HG03025 (cell line): ENCODE measurements at regions not wholly inside any gene's neighbourhood (a gene's known extent, or its start where the extent isn't known, plus 50 kb on each side); places are given as distances from the start of the nearest gene placed in this dataset.
"Not testable (repeated sequence)": the region's sequence is repeated elsewhere in the genome, so short reads cannot be mapped to it uniquely, and the experiment has no call there.

Experiments
- ATAC-seq: cut with Tn5 transposase; IDR thresholded peaks from one replicate; pipeline ENCODE4 v1.9.1; 2021; ENCODE audit warnings: mild to moderate bottlenecking, moderate library complexity; ENCODE audit not compliant: unreplicated experiment, low FRiP score

DNA sequence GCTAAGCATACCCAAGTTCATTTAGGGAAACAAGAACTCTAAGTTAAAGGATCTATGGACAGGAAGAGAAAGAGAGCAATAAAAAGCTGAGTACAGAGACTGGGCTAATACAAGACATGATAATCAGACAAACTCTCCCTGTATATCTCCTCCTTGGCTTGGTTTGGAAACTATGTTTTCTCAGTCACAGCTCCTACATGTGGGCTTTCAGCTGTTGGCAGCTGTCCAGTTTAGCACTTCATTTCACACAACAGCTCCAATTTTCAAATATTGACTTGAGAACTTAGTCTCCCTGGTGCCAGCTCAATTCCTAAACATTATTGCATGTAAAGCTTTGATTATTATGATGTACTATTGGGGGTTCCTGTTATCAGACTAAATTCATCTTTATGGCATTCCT, 222.8 kb upstream of the OBI1 start:
- no peak for ATAC-seq

DNA sequence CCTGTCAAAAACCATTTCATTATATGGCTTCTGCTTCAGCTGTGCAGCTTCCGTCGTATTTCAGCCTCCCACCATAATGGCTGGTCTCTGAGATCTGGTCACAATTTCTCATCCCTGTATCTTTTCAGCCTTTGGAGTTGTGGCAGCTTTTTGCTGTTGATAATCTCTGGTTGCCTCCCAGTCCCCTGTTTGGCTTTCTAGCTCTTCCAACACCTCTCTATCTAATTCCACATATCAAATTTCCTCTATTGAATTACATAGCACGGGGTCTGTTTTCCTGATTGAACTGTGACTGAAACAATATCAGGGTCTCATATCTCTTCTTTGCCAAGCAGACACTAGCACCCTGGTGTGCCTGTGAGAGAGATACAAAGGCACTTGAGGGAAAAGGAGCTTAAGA, 222.1 kb upstream of the OBI1 start:
- no peak for ATAC-seq

DNA sequence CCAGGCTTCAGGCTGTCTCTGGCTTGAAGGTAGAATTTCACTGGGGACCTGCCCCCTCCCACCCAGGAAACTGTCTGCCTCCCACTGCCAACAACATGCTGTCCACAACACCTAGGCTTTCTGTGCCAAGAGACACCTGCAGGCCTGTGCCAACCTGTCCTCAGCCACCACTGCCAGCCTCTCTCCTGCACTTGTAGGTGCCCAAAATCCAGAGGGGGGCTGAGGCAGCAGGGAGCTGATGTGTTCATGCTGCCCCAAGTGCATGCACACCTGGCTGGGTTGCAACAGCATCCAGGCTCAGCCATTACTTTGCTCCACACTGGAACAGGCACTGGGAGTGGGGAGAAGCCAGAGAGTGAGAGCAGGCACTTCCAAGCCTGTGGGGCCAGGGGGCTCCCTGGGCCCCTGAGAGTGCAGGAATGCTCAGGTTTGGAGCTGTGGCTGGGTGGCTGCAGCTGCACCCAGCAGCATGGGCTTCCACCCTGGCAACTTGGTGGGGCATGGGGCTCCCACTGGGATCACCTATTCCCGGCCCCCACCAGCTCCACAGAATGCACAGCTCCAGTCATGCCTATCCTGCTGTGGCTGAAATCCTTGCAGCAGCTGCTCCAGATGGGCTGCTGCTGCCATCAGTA, 218.1 kb upstream of the OBI1 start:
- no peak for ATAC-seq

DNA sequence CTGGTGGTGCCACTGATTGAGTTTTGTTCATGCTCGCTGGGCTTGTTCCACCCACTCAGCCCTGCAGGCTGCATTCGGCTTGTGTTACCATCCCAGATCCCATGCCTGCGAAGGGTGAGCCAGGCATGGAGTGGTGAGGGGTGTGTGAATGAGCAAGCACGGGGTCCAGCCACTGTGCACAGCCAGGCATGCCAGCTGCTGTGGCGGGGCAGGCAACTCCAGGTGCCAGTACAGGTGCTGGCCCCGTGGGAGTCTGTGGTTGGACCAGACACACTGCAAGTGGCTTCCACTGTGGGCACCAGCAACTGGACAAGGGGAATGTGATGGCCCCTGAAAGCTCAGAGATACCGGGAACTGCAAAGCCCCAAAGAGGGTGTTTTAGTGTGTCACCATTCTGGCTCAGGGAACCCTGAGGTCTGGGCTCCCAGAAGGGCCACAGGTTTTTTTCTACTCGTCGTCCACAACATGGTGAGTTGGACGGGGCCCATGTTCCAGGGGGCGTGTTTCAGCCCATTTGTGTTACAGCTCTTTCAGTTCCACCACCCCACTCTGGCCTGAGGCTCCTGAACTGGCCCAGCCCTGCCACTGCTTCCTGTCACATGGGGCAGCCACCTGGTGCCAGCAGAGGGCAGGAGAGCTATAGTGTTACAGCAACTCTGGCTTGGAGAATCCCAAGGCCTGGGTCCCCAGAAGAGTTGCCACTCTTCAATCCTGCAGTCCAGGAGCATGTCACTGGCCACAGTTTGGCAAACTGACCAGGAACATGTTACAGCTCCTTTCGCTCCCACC, 217.0 kb upstream of the OBI1 start:
- no peak for ATAC-seq

DNA sequence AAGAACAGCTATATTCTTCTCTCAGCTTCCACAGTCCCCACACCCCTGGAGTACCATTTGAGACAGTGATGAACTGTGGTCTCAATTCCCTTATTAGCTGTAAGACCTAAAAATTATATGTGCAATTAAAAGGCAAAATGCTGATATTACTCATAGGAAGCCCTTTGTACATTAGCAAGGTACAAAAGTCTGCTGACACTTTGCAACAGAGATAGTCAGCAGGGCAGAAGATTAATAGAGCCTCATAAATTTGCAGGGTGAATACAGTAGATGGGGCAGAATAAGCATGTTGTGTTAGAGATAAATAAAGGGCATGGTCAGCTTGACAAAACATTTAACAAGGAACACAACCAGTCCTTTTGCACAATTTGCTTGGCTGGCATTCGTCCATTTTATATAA, 210.0 kb upstream of the OBI1 start:
- no peak for ATAC-seq

DNA sequence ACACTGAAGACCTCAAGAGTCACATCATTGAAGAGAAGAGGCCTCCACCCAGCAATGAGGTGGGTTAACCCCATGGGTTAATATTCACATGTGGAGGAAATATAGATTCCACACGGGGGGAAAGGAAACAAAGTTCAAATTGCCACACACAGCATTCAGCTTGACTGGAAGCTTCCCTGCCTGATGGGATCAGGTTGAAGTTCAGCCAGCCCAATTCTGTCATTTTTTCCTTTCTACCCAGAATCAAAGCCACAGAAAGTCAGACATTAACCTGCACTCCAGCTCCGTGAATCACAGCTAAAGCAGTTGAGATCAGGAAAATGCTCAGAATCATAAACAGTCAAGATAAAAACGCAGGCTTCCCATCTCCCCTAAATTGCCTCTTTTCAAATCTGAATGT, 208.7 kb upstream of the OBI1 start:
- ATAC-seq: no peak

DNA sequence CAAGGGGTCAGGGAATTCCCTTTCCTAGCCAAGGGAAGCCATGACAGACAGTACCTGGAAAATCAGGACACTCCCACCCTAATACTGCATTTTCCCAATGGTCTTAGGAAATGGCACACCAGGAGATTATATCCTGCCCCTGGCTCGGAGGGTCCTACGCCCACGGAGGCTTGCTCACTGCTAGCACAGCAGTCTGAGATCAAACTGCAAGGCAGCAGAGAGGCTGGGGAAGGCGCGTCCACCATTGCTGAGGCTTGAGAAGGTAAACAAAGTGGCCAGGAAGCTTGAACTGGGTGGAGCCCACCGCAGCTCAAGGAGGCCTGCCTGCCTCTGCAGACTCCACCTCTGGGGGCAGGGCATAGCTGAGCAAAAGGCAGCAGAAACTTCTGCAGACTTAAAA, 207.1 kb upstream of the OBI1 start:
- not testable (repeated sequence) for ATAC-seq

DNA sequence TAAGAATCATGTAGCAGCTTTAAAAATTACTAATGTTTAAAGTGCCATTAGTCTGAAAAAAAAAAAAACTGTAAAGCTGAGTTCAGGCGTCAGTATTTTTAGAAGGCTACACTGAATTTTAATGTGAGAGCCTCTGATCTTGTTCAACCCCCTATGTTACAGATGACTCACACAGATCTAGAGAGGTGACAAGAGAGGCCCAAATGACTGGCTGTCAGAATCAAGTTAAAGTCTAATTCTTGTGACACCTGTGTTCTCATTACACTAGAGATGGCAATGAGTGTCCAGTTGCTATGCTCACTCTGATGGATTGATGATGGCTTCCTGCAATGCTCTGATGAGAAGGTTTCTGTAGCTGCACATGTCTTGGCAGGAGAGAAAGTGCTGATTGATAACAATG, 203.5 kb upstream of the OBI1 start:
- ATAC-seq: no peak

DNA sequence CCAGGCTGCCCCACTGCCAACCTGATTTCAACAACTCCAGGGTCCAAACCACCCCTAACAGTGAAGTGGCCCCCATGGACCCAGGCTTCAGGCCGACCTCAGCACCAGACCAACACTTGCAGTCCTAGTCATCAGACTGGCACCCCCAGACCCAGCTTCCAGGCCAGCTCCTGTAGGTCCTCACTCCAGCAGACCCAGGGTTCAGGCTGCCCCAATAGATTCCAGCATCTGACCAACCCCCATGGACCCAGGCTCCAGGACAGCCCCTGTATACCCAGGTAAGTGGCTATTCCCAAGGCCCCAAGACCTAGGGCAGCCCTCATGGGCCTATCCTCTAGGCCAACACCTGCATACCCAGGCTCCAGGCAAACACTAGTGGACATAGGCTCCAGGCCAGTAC, 193.8 kb upstream of the OBI1 start:
- no peak for ATAC-seq

DNA sequence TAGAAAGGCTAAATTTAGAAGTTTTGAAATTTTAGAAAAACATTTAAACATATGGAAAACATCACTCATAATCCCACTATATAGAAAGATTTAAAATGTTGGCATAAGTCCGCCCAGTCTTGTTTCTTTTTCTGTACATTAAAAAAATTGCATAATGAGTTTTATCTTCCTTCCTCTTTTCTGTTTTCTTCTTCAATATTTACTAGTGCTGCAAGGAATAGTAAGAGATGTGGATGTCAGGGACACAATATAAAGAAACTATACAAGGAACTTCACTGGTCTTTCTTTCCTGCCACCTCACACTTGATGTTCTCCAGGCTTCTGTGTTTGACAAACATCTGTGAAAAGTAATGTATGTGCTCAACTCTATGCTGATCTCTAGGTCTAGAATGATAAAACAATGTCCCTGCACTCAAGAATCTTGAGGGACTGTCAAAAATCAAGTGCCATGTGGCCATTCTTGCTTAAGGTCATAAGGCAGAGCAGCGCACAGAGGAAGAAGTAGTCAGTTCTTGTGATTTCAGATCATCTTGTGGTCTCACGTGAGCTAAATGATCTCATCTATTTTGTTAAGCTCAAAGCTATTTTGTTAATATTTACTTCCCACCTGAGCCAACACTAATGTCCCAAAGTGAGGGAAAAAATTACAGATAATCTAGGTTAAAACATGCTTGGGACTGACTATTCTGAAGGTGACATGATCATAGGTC, 186.9 kb upstream of the OBI1 start:
- no peak for ATAC-seq

DNA sequence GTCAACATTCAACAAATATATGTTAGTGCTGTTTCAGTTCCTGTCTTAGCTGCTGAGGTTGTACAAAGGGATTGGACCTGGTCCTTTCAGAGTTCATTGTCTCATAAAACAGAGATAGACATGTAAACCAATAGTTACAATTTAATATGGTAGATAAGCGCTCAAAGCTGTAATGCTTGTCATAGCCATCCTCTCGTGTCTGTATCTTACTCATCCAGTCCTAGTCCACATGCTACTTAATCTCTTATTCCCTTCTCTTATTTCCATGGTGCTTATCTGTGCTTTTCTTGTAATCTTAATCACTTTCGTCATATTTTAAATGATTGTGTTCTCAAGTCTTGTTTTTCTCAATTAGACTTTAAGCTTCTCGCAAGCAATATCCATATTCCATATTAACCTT, 185.2 kb upstream of the OBI1 start:
- no peak for ATAC-seq

DNA sequence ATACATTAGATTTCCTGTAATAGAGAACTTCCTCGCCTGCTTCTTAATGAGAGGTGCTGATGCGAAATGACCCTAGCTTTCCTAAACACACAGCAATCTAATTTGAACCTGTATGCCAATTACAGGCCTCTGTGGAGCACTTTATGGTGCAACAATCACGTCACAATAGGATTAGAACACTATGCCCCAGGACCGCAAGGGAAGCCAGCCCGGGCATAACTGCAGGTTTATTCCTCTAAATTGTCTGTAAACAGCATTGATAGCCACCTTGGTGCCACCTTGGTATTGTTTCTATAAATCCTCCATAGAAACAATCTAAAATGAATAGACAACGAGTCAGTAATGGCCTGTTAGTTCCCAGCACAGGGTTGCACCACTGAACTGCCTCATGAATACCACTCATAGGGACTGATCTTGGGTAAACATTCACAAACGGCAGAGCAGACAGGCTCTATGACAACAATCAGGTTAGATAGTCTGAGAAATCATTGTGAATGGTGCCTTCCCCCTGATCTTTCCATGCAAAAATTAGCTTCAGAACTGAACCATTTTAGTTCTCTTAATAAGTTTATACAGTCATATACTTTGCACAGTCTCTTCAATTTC, 182.5 kb upstream of the OBI1 start:
- ATAC-seq: no peak

DNA sequence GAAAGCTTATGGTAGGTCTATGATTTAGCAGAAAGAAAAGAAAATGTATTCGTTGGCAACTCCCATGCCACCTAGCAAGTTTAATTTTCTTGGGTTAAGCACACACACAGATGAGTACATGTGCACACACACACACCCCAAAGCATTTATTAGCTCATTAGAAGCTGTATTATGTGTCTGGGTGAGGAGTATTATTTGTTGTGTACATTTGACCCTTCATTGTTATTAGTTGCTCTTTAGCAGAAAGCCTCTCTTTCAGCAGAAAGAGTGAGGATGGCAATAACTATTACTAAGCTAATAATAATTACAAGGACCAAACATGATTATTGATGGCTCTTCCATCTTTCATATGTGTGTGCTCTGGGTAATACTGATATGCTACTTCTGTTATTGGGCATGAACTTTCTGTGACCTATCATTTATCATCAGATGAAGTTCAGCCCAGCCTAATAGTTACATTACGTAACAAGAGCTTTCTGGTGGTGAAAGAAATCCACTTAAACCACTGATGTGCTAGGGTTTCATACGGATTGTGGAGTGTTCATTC, 177.4 kb upstream of the OBI1 start:
- ATAC-seq: no peak

DNA sequence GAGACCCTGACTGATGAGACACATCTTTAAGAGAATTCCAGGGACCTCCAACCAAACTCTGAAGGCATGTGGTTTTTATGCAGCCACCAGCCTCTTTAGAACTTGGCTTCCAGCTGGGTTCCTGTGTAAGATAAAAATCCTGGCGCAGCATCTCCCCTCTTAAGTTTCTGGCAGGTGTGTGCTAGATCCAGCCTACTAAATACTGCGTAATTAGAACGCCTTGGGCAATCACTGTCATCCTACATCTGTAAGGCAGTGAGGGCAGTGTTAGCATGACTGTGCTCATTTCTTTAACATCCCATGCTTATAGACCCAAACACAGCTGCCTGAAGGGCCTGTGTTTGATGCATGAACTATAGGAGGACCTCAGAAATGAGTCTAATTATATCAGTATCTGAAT, 173.5 kb upstream of the OBI1 start:
- ATAC-seq: no peak

DNA sequence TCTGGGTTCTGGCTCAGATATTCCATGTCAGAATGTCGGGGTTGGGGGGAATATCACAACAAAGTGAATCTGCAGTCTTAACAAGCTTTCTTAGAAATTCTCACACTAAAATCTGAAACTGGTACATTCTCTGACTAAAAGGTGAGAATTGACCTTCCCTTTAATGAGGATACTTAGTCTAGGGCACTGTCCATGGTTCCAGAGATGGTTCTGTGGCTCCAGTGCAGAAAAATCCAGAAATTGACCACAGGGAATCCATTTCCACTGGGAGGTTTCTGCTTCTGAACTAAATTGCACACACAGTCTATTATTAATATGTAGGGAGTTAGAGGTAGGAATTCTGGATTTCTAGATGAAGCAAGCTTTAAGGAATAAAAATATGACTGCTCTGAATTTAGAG, 171.6 kb upstream of the OBI1 start:
- no peak for ATAC-seq

DNA sequence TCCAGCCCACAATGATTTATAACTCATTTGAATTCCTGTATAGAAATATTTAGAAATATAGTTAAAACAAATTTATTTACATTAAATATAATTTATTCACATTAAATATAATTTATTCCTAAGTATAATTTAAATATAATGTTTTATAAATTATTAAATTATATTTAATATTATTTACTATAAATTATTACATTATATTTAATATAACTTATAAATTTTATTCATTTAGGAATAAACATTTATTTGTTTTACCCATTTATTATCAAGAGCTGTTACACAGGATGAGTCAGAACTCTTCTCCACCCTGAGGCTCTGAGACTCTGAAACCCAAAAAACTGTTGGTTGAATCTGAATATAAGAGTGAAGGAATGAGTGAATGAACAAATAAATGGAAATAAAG, 170.9 kb upstream of the OBI1 start:
- no peak for ATAC-seq

DNA sequence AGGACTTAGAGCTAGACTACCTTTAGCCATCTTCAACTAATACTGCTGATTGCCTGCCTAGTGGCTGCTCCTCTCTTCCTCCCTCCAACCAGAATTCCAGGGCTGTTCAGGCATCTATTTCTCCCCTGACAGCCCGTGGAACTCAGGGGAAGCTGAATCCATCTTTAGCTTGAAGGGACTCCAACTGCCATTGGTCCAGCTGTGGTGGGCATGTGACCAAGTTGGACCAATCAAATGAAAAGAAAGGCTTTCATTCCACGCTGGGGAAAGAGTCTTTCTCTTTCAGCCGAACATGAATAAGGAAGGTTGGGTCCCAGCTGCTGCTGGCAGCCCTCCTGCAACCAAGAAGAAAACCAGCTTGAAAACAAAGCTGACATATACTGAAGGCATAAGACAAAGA, 168.5 kb upstream of the OBI1 start:
- no peak for ATAC-seq

DNA sequence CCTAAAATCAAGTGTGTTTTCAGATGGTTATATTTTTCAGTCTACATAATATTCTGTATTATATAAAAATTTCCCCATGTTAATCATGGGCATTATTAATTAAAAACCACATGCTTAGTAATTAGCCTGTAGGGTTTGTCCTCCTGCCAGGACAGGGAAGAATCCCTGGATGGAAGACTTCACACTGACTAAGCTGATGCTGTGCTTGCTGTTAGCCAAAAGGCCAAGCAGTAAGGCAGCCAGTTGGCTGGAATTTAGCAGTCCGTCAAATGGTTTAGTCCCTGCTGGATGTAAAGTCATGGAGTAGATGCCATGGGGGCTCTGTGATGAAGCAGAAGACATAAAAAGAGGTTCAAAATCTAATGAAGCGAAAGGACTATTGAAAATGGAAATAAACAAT, 168.0 kb upstream of the OBI1 start:
- ATAC-seq: no peak

DNA sequence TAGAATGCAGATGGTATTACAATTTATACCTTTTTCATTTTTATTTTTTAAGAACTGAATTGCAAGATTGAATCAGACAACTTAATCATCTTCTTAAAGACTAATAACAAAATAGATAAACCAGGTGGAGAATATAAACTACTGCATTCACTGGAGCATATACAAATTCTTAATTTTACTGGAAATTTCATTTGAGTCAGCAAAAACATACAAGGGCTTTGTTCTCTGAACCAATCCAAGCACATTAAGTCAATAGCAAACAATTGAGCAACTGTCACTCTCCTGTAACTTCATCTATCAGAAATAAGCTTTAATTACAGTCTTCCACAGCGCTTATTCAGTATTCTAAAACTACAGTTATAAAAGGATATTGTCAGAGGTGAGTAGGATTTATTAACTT, 167.4 kb upstream of the OBI1 start:
- ATAC-seq: no peak

DNA sequence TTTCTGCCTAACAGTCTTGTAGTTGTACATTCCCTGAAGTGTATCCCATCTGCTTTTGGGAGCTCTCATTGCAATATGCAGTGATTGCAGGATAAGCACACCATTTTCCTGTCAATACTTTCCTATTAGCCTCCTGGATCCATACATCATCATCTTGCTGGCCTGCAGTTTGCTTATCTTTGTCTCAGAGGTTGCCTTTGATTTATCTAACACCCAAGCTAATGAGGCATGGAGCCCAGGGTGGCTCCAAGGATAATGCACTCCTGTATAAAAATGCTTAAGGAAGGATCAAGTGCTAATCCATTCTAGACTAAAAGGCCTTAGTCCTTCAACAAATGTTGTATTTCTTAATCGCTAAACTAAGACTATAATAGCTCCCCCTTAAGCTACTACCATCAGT, 161.6 kb upstream of the OBI1 start:
- ATAC-seq: no peak

DNA sequence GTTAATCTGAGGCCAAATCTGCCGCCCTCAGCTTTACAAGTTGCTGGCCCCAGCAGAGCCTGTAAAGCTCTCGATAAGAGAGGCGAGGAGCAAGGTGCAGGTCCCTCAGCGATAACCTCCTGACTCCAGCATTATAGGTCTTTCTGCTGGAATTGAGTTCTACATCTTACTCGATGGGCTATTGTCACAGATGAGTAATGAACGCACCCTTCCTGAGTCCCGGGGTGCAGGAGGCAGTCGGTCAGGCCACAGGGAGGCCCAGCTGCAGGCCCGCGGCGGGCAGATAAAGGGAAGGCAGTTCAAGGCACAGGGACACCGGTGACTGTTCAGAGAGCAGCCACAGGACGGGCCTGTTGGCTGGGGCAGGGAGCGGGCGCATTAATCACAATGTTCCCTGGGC, 157.6 kb upstream of the OBI1 start:
- ATAC-seq: no peak
